HG02870 (cell line): ENCODE measurements at regions not wholly inside any gene's neighbourhood (a gene's known extent, or its start where the extent isn't known, plus 50 kb on each side); places are given as distances from the start of the nearest gene placed in this dataset.
A peak's percentile ranks its signal among the peaks of the same experiment; 100 is the strongest.
"Not testable (repeated sequence)": the region's sequence is repeated elsewhere in the genome, so short reads cannot be mapped to it uniquely, and the experiment has no call there.

Experiments
- ATAC-seq: cut with Tn5 transposase; IDR thresholded peaks from one replicate; pipeline ENCODE4 v1.9.1; 2021; ENCODE audit warnings: mild to moderate bottlenecking, moderate library complexity; ENCODE audit not compliant: unreplicated experiment

DNA sequence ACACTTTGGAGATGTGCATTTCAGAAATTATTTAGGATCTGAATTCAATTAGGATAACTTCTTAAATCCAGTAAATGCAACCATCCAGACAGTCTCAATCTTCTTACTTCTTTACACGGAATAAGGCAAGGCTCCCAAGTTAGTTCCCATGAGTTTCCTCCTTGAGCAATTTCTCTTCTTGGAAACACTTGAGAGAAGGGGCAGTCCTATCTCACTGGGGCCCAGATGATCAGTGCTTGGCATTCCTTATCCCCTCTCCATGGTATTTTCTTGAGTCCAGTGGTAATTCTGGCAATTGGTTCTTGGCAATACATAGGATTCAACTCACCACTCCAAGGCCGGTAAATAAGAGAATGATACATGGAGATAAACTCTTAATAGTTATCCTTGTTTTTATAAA, 87.1 kb upstream of the PTHLH start:
- no peak for ATAC-seq

DNA sequence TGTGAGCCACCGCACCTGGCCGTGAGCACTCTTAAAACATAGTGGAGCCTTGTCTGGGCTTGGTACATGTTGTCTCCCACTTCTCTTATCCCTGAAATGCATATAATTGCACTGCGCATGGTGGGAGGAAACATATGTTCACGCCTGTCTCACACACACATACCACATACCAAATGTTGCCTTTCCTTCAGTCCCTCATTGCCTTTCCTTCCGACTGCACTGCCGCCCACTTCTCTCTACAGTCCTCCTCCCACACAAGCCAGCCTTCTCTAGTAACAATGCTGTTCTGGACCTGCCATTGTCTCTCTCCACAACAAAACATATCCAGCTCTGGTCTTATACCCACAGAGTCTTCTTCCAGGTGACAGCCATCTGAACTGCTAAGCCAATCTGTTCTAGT, 88.3 kb upstream of the PTHLH start:
- no peak for ATAC-seq

DNA sequence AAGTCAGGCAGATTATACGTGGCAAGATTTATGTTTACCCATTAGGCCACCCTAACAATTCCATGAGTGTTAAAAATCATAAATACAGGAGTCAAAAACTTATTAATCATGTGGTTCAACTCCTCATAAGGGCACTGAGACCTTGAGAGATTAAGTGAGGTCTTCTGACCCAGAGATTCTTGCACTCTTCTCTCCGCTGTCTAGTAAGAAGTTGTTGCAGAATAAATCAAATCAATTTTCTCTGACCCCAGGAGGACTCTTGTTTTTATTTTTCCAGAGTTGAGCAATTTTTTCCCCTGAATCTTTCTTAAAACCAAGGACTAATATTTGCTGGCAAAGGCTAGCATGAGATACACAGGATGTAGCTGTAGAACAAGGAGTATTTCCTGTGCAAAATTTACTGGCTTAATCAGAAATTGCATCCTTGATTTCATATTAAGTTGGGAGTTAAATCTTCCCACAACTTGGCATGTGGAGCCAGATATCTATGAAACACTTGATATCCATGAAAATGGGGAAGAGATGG, 90.9 kb upstream of the PTHLH start:
- ATAC-seq: no peak

DNA sequence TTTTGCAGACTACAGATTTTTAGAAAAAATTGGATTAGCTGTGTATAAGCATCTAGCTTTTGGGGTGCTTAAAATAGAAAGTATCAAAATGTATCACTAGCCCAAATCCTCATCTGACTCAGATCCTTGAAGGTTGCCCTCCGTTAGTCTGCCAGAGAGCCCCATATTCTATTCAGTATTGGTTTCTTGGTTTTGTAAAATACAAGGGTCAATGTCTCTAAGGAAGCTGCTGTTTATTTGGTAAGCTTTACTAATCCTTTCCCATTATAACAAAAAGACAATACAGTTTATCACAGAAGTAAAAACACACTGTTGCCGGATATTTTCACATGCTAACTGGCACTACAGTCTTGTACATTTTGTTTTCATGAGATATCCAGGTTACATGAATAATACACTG, 92.8 kb upstream of the PTHLH start:
- peak; percentile 71 for ATAC-seq

DNA sequence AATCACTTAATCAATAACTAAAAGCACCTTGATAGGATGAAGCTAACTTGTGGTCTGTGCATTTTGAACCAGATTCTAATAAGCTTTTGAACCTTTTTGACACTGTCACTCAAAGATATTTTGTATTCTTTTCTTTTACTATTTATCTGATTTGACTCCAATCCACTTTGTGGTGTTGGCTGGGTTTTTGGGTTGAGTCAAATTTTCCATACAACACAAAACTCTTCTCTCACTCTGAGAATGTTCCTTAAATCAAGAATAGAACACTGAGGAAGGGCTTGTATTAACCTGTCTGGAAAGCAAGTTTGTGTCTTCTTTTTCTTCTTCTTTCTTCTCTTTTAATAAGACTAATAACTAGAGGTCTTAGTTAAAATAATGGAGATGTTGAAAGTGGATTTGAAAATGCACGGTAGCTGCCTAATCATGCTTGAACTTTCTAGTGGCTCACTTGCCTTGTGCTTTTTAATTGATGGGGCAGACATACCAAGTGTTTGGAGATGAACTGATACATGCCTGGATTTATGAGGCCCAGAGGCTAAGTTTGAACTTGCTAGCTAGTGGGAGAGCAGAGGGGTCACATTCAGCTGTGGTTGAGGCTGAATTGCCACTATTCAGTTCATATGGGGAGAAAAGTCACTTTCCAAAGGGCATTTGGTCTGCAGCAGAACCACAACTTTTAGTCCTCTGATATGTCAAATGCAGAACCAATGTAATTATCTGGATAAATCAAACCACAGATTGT, 93.5 kb upstream of the PTHLH start:
- no peak for ATAC-seq

DNA sequence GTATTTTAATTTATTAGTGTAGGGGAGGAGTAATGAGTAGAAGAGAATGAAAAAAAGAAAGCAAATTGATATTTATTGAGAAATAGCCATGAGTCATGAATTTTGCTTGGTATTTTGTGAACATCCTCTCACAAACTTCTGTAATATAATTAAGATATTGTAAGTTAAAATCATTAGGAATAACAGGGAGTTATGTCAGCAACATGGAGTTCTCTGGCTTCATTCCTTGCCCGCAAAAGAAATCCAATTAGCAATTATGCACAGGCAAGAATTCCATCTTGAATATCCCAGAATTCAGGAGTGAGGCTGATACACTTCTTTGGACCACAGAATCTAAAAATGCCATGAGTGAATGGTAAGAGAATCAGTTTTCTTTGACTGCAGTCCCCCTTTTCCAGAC, 94.3 kb upstream of the PTHLH start:
- ATAC-seq: no peak

DNA sequence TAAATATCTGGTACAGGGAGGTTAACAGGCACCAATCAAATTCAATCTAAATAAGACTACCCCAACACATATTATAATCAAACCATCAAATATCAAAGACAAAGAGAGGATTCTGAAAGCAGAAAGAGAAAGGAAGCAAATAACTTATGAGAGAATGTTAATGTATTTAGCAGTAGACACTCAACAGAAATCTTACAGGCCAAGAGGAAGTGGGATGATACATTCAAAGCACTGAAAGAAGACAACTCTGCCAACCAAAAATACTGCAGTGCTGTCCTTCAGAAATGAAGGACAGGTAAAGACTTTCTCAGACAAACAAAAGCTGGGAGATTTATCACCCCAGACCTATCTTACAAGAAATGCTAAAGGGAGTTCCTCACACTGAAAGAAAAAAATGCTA, 95.9 kb upstream of the PTHLH start:
- ATAC-seq: no peak

DNA sequence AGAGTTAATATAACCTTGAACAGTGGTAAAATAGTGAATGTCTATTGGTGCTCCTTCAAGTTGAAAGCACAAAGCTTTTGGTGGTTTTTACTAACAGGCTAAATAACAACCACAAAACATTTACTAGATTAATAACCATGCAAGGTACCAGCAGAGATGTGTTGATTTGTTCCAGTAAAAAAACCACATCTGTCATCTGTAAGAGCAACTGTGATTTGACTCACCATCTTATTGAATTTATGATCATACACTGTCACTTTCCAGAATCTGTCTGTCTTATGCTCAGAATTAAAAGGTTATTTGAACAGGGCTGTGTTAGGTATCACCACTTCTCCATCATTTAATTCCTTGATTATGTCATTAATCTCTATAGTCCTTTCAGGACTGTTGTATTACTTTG, 107.0 kb upstream of the PTHLH start:
- ATAC-seq: no peak

DNA sequence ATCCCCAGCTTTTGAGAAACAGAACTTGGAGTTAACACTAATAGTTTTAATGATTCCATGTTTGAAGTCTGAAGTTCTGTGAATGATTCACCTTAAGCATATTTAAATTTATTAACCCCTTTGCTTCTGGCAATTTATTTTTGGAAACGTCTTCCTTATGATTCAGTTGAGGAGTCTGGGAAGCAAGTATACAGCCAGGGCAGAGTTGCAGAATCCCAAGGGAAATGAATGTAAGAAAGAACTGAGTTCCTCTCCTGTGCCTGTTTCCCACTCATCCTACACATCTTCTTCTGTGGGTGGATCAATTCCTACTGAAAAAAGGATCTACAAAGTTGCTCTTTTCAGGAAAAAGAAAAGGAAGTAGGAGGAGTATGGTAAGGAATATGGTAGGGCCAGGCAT, 108.2 kb upstream of the CCDC91 start:
- no peak for ATAC-seq

DNA sequence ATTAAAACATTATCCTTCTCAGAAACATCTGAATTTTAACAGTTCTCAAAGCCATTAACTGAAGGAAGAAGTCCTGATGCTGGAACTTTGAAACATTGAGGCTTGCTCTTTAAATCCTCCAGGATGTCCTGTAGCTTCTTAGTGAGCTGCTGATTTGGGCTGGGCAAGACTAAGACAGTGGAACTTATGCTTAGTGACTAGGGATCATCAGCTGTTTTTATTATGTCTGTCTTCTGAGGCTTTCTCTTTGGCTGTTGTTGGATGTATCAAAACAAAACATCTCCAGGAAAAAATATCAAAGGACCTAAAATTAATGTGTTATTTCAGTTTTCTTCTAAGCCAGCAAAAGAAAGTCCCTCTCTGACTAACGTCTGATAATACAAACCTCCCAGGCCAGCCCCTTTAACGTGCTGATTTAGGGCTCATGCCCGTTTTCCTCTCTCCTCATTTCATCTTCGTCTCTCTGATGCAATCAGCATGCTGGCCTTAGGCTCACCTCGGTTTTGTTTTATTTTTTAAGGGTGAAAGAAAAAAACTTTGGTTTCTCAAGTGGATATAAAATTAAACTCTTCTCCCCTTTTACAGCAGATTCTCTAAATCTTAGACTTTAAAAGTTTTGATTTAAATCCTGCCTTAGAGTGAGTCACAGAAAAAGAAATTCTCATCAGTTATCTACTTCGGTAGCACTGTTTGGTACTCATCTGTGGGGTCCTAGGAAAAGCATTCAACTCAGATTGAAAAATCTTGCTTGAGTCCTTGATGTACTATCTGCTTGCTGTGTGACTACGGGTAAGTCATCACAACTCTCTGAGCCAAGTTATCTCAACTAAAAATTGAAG, 106.2 kb upstream of the CCDC91 start:
- ATAC-seq: no peak

DNA sequence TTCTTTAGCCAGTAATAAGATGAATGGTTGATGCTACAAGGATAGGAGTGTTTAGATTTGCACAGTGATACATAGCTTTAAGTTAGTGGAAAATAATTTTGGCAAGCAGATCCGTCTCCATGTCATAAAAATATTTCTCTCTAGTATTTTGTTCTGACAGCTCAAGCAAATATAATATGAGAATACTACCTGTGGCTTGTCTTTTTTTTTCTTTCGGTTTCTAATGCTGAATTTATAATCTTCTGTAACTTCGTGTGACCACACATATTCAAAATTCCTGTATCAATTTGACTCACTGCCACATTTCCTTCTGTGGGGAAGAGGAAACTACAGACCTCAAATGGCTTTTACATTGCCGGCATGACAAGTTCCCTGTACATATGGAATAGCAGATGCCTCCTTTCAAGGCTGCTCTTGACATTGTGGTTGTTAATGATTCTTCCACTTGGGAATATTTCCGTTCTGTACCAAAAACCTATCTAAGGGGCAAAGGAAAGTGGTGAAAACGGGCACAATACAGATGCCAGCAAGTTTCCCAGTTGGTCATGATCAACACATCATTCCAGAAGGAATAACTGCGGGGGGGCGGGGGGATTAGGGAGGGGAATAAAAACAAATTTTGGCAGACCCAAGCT, 103.6 kb upstream of the CCDC91 start:
- peak; percentile 81 for ATAC-seq

DNA sequence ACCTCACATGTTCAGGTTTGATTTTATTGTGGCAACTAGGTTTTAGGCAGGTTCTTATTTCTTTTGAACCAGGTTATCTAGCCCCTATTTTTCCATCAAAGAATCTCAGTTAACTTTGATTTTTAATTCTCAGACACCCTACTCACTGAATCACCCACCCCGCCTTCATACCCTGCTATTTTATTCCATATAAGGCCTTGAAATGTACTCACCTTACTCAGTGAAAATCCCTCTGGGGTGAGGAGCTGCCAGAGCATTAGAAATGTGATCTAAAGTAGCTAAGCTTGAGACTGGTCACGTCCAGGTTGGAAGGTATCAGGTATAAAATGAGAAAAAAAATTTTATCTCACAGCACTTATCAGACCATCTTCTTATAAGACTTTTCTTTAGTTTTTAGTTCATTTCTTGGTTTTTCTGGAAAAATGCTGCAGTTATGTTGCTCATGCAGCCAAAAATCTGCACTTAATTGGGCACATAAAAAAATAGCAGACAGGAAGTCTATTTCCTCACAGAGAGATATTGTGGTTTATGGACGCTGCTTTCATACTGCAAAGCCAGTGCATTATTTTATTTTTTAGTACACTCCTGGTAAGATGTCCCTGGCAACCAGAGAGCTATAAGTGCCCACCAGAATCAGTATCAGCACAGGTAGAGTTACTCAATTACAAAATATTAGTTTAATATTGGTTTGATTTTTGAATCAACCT, 101.5 kb upstream of the CCDC91 start:
- no peak for ATAC-seq

DNA sequence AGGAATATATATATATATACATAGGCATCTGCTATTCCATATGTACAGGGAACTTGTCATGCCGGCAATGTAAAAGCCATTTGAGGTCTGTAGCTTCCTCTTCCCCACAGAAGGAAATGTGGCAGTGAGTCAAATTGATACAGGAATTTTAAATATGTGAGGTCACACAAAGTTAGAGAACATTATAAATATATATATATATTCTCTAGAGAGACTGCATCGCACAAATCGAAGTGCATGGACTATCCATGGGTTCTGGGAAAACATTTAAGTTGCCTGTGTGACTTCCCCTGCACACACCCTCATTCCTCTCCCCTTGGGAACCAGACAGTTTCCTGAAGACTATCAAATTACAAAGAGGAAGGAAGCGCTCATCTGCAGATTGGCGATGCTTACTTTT, 100.9 kb upstream of the CCDC91 start:
- no peak for ATAC-seq

DNA sequence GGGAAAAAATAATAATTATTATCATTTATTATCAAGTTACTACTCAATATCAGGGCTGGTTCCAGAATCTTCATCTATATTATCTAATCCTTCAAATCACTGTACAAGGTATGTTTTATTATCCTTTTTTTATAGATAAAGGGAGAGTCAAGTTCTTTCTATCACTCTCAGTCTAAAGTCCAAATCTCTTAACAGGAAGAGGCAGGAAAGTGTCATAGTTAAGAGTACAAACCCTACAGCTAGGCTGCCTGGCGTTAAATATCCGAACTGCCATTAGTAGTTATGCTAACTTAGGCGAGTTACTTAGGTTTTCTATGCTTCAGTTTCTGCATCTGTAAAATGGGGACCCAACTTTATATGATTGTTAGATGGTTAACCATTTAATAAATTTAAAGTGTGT, 99.4 kb upstream of the CCDC91 start:
- ATAC-seq: no peak

DNA sequence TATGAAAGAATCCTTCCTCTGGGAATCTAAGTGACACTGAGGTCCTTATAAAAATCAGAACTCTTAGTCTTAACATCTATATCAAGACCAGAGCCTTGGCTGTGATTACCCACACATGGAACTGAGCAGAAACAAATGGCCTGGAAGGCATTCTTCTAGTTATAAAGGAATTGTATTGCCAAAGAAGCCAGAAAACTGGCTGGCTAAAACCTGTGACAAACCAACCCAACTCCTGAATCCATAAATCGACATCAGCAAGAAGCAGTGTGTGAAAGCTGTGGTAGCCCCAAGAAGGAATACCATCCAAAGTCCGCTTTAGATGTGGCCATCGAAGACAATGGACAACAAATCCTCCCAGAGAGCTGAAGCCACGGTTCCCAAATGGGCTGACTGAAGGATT, 97.9 kb upstream of the CCDC91 start:
- ATAC-seq: no peak

DNA sequence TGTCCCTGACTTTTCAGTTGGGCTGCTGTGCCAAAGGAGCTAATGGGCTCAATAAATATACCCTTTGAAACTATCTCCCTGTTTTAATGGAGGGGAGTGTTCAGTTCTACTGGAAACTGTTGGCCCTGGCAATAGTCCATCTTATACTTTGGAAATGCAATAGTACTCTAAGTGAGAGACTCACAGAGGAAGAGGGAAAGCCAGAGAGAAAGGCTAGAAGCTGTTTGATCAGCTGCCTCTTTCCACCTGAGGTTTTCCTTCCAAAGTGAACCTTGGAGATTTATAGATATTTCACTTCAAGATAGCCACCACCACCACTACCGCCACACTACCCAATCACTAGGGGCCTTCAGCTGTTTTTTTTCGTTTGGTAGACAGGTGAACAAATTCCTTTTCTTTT, 93.6 kb upstream of the CCDC91 start:
- ATAC-seq: no peak

DNA sequence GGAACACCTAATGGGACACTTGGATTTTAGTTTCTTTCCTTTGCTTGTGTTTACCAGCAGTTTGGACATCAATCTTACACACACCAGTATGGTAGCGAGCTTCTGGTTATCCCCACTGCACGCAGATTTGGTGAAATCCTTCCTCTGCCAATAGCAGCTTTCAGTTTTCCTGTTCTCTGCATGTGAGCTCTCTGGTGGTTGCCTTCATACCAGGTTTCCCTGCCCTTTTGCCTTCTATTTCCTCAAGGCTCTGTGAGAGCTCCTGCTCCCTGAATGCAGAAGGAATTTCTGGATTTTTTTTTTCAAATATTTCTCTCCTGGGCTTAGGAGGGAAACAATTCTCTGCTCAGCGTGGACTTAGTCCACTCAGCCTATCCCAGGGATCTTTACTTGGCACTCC, 93.0 kb upstream of the CCDC91 start:
- ATAC-seq: no peak

DNA sequence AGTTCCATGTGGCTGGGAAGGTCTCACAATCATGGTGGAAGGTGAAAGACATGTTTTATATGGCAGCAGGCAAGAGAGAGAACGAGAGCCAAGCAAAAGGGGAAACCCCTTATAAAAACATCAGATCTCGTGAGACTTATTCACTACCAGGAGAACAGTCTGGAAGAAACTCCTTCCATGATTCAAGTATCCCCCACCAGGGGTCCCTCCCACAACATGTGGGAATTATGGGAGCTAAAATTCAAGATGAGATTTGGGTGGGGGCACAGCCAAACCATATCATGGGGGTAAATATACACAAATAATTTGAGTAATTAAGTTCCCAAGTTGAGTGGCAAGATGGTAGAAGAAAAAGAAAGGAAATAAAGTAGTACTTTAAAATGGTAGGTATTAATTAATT, 91.0 kb upstream of the CCDC91 start:
- ATAC-seq: not testable (repeated sequence)

DNA sequence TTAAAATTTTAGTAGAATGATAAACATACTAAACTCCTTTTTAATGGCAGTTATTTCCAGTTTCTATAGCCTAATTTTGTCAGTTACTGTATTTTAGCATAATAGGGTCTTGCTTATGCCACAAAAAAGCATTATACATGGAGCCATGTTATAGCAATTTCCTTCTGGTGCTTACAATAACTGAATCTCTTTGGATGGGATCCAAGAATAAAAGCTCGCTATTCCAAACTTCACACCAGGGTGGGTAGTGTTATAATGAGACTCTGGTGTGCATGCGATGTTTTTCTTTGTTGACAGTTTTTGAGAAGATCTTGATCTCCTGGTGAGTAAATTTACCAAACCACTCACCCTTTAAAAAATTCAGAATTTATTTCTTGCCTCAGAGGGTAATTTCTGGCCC, 90.4 kb upstream of the CCDC91 start:
- ATAC-seq: no peak

DNA sequence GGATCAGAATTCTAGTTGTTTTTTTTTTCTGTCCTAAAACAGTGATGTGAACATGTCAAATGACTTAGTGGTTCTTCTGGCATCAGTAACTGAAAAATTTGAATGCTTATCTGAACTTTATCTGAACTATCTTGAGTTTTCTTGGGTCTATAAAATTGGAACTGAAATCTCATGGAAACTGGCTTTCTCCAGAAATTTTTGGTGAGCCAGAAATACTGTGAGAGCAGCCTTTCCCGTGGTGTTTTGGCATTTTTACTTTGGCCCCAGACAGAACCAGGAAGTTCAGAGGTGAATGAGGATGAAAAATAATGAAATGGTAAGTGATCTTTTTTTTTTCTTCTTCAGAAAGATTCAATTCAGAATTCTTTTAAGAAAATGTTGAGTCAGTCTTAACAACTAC, 89.5 kb upstream of the CCDC91 start:
- ATAC-seq: no peak

DNA sequence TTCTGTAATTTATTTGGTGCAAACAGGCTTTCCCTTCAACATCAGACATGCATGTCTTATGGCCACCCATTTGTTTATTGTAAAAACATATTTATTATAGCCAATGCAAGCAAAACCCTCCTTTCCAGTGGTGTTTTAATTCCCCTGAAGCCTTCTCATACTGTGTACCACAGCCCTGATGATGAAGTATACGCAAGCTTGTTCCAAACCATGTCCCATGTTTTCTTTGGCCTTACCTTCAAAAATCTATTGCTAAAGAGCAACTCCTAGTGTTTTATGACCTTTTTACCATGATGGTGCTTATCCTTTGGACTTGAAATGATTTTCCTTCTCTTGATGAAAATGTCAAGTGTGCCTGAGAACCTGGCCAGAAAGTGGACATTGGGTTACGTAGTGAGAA, 85.9 kb upstream of the CCDC91 start:
- no peak for ATAC-seq
